Activated CD4-positive, CD25-positive, alpha-beta regulatory T cell treated with anti-CD3 and anti-CD28 coated beads, Interleukin-2, amount 50 U/mL, for 72 hours (primary cell): ENCODE measurements at regions not wholly inside any gene's neighbourhood (a gene's known extent, or its start where the extent isn't known, plus 50 kb on each side); places are given as distances from the start of the nearest gene placed in this dataset.
A peak's percentile ranks its signal among the peaks of the same experiment; 100 is the strongest.
"Not testable (repeated sequence)": the region's sequence is repeated elsewhere in the genome, so short reads cannot be mapped to it uniquely, and the experiment has no call there.

Experiments
- DNase-seq: peaks from one replicate; pipeline ENCODE4 v3.0.0; 2021

- DNase-seq = no peak
These were observed 361.5 kb downstream of the RRAGC start for GRCh38 chr1:38497921-38498656.

DNA sequence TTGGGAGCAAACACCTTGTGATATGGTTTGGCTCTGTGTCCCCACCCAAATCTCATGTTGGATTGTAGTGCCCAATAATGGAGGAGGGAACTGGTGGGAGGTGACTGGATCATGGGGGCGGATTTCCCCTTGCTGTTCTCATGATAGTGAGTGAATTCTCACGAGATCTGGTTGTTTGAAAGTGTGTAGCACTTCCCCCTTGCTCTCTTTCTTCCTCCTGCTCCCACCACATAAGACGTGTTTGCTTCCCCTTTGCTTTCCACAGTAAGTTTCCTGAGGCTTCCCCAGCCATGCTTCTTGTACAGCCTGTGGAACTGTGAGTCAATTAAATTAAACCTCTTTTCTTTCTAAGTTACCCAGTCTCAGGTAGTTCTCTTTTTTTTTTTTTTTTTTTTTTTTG is 366.3 kb downstream of the RRAGC start:
- DNase-seq = not testable (repeated sequence)

- peak; percentile 61 for DNase-seq
These were observed 369.7 kb downstream of the RRAGC start for GRCh38 chr1:38489844-38490270.

DNA sequence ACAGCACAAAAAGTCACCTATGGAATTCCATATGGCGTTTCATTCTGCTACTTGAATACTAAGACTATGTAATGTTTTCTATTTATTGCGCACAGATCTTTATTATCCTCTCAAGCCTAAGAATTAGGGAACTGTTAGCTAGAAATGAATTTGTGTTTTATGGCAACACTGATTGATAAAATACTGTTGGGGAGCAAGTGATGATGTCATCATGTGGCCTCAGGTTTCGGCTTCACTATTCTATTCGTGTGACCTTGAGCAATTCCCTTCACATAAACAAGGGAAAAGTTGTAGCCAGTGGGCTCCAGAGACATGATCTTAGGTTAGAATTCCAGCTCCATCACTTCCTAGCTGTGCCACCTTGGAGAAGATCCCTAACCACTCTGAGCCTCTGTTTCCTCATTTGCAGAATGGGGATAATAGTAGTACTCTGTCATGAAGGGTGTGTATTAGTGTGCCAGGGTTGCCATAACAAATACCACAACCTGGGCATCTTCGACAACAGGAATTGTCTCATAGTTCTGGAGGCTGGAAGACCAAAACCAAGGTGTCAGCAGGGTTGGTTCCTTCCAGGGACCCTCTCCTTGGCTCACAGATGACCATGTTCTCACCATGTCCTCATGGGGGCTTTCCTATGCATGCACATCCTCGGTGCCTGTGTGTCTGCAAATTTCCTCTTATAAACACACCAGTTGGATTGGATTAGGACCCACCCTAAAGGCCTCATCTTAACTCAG is 371.2 kb downstream of the RRAGC start:
- no peak for DNase-seq

- DNase-seq = no peak
These were observed 372.2 kb downstream of the RRAGC start for GRCh38 chr1:38487396-38487795.

- DNase-seq = no peak
These were observed 373.5 kb downstream of the RRAGC start for GRCh38 chr1:38486085-38486484.

- no peak for DNase-seq
These were observed 377.4 kb downstream of the RRAGC start for GRCh38 chr1:38481871-38482826.

GRCh38 chr1:38479662-38480061 is 379.9 kb downstream of the RRAGC start:
- not testable (repeated sequence) for DNase-seq

DNA sequence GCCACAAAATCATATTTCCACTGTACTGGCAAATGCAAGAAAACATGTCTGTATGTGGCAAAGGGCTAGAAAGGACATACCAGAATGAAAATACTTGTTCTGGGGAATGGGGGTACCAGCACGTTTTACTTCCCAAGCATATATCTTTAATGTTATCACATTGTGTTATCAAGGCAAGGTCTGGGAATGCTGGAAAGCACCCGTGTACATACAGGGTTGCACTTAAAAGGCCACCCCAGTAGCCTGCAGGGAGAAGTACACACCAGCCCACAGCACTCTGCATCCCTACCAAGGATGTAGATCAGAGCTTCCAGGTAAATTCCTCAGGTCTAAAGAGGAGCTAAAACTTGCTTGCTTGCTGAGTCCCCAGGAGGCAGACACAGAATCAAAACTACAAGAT is 381.8 kb downstream of the RRAGC start:
- DNase-seq = no peak

GRCh38 chr1:38476850-38477178 is 382.8 kb downstream of the RRAGC start:
- no peak for DNase-seq

DNA sequence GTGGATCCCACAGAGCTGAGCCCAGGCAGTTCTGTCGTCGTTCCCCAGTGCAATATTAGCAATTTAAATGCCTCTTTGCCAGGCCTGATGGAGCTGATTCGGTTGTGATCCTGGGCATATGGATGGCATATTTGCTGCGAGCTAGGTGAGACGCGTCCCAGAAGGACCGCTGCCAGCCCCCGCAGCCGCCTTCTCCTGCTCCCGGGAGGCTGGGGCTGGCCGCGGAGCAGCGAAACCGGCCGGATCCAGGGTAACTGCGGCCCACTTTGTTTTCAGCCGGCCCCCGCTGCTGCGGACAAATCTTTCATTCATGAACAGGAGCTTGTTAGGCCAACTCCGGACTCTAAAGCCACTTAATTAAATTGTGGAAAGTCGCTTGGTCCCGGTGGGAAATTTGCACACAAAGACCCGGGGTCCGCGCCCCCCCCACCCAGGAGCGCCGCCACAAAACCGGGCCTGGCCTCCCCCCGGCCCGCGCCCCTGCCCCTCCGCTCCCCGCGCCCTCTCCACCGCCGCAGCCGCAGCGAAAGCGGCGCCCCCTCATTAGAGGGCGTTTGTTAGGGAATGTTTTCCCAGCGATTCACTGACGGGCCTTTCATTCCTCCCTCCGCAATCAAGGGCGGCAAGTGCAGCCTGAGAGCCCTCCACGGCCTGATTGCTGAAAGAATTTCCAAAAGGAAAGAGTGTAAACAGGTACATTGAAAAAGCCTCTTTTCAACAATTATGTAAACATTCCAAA is 383.3 kb downstream of the RRAGC start:
- DNase-seq = no peak

- no peak for DNase-seq
These were observed 384.0 kb downstream of the RRAGC start for GRCh38 chr1:38475624-38476005.

- DNase-seq = no peak
These were observed 384.6 kb downstream of the RRAGC start for GRCh38 chr1:38474738-38475623.

GRCh38 chr1:38466487-38466886 is 393.1 kb downstream of the RRAGC start:
- DNase-seq = no peak

DNA sequence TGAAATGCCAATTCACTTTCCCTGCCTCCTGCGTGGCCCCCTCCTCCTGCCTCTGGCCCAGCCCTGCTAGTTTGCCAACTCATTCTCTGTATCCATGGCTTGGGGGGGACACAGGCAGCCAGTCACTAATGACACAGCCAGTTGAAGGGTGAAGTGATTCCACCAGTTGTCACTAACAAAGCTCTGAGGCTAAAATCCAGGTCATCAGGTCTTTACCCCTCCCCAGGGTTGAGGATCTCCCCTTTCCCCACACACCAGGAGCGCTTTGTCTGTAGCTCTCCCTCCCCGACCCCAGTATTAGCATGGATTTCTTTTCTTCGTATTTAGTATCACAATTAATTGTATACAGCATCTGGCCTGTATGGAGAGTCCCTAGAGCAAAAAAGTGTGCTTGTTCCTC is 394.1 kb downstream of the RRAGC start:
- no peak for DNase-seq

DNA sequence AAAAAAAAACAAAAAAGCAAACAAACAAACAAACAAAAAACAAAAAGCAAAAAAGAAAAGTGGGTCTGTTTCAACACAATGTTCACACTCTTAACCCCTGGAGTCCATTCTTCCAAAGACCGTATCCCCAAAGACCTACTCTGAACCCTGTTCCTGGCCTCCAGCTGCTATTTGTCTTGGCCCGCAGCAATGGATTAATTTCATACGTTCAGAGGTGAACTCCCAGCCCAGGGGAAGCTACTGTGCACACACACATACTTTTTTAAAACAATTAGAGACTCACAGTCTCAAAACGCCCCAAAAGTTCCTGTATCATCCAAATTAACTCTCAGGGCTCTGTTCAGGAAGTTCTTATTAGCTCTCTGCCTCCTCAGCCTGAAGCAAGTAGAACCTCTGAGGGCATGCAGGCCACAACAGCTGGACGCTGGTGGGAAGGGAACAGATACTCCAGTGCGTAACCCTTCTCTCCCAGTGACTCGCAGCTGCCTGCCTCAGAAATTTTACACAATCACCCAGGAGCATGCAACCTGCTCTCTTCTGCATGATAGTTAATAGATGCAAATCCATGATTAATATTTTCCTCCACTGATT is 395.4 kb downstream of the RRAGC start:
- DNase-seq = no peak

GRCh38 chr1:38463074-38463473 is 396.5 kb downstream of the RRAGC start:
- no peak for DNase-seq

DNA sequence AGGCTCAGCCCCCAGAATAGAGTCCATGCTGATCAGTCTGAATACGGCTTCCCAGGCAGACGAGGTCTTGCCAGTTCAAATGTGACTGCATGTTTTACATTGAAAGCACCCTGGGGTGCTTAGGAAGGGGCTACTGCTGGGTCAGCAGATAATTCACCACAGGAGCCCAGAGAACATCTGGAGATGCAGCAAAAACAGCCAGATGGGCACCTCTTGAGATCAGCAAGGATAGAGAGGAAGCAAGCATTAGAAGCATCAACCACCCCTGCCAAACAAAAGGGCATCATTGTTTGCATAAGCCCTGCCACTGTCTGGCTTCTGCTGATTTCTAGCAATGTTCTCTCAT is 403.1 kb downstream of the RRAGC start:
- DNase-seq = no peak

DNA sequence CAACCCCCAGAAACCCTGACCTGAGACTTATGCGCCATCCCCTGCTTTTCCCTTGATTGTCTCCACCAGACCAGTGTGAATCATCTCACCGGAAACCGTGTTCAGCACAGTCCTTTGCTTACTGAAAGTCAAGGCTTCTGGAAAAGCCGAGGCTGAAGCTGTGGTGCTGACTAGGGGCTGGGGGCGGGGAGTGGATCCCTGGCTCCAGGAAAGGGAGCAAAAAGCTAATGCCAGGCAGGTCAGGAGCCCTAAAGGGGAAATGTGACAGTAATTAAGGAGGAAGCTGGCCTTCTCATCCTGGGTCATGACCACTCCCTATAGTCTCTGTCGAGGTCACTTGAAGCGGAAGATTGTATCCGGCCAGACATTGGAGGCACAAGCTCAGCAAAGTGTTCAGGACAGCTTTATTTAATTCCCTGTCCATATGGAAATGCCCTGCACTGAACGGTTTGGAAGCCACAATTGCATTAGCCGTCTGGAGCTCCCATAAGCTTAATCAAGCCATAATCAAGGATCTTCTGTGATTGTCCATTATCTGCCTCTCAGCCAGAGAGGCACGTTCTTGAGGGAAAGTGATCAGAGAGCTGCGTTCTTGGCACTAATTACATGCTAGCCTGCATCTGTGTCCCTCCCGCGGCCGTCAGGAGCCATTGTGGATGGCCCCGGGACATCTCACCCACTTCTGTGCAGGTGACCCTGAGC is 403.6 kb downstream of the RRAGC start:
- no peak for DNase-seq

GRCh38 chr1:38454749-38455441 is 404.7 kb downstream of the RRAGC start:
- no peak for DNase-seq
